Stomach (tissue), 4 donors: ENCODE measurements at regions not wholly inside any gene's neighbourhood (a gene's known extent, or its start where the extent isn't known, plus 50 kb on each side); places are given as distances from the start of the nearest gene placed in this dataset.

Source experiments
- POLR2A ChIP-seq, 4 donors: fragments of 450-650 bp; IDR thresholded peaks; one replicate each; pipeline ENCODE4 v1.6.1; 2016; ENCODE audit warnings: antibody characterized with exemption in 4 of 4, control low read depth in 2 of 4, mild to moderate bottlenecking in 1 of 4, moderate library complexity in 1 of 4
- POLR2AphosphoS5 ChIP-seq, 3 donors: sonication (generic); formaldehyde crosslinking; IDR thresholded peaks; one replicate each; pipeline ENCODE4 v1.6.1; 2016; ENCODE audit warnings: antibody characterized with exemption in 3 of 3
- TF ChIP-seq, protein P1 (sequence below), 7 experiments: fragments of 450-650 bp in 4 of 7; fragments of 200-600 bp in 3 of 7; sonication (generic) in 3 of 7; IDR thresholded peaks; one replicate each; pipeline ENCODE4 v1.5.1; 2016 to 2019; ENCODE audit warnings: antibody characterized with exemption in 7 of 7, control low read depth in 2 of 7, mild to moderate bottlenecking in 1 of 7

DNA sequence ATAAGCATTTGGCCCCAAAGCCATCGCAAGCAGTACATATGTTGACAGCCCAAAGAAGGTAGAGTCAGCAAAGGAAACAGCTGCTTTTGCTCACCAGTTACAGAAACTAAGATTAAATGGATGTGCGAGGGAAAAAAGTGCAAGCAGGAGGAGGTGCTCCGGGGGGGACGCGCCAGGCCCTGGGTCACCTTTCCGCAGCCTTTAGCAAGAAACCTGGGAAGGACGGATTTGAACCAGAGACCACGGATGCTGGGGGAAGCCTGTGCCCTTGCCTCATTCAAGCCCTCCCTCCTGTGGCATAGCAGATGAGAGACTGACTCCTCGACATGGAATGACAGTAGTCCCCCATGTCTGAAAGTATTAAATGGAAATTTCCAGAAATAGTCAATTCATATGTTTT lies 405.6 kb upstream of the PRKCQ start:
- TF ChIP-seq, protein P1, sequence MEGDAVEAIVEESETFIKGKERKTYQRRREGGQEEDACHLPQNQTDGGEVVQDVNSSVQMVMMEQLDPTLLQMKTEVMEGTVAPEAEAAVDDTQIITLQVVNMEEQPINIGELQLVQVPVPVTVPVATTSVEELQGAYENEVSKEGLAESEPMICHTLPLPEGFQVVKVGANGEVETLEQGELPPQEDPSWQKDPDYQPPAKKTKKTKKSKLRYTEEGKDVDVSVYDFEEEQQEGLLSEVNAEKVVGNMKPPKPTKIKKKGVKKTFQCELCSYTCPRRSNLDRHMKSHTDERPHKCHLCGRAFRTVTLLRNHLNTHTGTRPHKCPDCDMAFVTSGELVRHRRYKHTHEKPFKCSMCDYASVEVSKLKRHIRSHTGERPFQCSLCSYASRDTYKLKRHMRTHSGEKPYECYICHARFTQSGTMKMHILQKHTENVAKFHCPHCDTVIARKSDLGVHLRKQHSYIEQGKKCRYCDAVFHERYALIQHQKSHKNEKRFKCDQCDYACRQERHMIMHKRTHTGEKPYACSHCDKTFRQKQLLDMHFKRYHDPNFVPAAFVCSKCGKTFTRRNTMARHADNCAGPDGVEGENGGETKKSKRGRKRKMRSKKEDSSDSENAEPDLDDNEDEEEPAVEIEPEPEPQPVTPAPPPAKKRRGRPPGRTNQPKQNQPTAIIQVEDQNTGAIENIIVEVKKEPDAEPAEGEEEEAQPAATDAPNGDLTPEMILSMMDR (IDR thresholded peaks at IDR 0.05) = no peak
- TF ChIP-seq POLR2A (IDR thresholded peaks at IDR 0.05) = no peak
- no peak for TF ChIP-seq POLR2AphosphoS5 (IDR thresholded peaks at IDR 0.05)
